ENCODE measurements at regions not wholly inside any gene's neighbourhood (a gene's known extent, or its start where the extent isn't known, plus 50 kb on each side); places are given as distances from the start of the nearest gene placed in this dataset.

DNA sequence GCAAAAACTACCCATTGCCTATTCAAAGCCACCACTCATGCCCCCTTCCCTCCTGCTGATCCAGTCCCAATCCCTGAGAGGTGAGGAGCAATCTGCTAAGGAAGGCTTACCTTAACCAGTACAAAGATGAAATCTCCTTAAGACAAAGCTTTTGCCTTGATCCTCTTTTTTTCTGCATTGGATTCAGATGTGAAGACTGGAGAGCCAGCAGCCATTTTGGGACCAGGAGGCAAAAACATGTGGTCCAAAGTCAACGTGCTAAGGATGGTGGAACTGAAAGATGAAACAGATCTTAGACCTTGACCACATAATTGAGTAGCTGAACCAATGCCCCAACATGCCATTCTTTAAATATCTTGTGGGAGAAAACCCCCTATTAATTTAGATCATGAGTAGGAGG lies 171.4 kb downstream of the IRX5 start:
- TF ChIP-seq, protein P1, sequence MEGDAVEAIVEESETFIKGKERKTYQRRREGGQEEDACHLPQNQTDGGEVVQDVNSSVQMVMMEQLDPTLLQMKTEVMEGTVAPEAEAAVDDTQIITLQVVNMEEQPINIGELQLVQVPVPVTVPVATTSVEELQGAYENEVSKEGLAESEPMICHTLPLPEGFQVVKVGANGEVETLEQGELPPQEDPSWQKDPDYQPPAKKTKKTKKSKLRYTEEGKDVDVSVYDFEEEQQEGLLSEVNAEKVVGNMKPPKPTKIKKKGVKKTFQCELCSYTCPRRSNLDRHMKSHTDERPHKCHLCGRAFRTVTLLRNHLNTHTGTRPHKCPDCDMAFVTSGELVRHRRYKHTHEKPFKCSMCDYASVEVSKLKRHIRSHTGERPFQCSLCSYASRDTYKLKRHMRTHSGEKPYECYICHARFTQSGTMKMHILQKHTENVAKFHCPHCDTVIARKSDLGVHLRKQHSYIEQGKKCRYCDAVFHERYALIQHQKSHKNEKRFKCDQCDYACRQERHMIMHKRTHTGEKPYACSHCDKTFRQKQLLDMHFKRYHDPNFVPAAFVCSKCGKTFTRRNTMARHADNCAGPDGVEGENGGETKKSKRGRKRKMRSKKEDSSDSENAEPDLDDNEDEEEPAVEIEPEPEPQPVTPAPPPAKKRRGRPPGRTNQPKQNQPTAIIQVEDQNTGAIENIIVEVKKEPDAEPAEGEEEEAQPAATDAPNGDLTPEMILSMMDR (optimal IDR thresholded peaks at IDR 0.05 in 1 of 3, IDR thresholded peaks at IDR 0.05 in 1 of 3, conservative IDR thresholded peaks at IDR 0.05 in 1 of 3; ENCODE audit: extremely low read depth in 1 of 3, insufficient read depth in 2 of 3, low read length in 3 of 3) = no peak
- no peak for TF ChIP-seq EZH2 (IDR thresholded peaks at IDR 0.05; ENCODE audit: low read length)
